IPS DF 19.7 (cell line): ENCODE measurements at regions not wholly inside any gene's neighbourhood (a gene's known extent, or its start where the extent isn't known, plus 50 kb on each side); places are given as distances from the start of the nearest gene placed in this dataset.

Source experiments
- DNase-seq: peaks from one replicate; pipeline ENCODE4 v3.0.0-alpha.2; 2013; ENCODE audit warnings: low read depth, low spot score

DNA sequence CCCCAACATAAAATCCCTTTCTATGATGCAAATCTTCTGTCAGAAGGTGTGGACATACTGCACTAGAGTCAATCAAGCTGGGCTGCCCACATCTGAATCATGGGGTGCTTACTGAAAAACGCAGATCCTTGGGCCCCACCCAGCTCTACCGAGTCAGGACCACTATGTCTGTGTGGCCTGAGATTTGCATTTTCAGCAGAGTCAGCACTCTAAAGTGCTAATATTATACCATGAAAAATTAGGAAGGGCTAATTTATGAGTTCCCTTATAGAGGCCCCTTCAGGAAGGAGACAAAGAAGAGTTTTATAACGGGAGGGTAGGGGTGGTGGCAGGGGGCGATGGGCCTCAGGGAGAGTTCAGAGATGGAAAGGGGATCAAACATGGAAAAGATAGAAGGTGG, 163.3 kb upstream of the NABP1 start:
- DNase-seq: no peak

GRCh38 chr2:191515551-191515950, 162.4 kb upstream of the NABP1 start:
- no peak for DNase-seq

- no peak for DNase-seq
These were observed 161.7 kb upstream of the NABP1 start for GRCh38 chr2:191516260-191516659.

GRCh38 chr2:191521608-191522208, 156.2 kb upstream of the NABP1 start:
- DNase-seq: no peak

- no peak for DNase-seq
These were observed 155.3 kb upstream of the NABP1 start for GRCh38 chr2:191522478-191523120.

DNA sequence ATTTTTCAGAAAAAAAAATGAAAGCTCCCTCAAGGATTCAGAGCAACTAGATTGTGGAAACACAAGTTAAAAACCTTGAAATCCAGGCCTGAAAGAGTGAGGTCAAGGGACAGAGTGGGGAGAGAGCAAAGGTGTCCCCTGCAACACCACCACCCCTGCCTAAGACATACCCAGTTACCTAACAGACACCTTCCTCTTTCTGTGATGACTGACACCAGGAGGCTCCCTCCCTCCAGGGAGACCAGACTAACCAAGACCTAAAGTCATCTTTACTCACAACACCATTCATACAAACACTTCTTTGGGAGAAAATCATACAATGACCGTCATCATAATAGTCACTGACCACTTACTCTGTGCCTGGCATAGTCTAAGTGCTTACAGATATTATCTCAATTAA, 151.8 kb upstream of the NABP1 start:
- no peak for DNase-seq

- DNase-seq: no peak
These were observed 151.4 kb upstream of the NABP1 start for GRCh38 chr2:191526536-191526935.

GRCh38 chr2:191526953-191527556, 150.9 kb upstream of the NABP1 start:
- no peak for DNase-seq

DNA sequence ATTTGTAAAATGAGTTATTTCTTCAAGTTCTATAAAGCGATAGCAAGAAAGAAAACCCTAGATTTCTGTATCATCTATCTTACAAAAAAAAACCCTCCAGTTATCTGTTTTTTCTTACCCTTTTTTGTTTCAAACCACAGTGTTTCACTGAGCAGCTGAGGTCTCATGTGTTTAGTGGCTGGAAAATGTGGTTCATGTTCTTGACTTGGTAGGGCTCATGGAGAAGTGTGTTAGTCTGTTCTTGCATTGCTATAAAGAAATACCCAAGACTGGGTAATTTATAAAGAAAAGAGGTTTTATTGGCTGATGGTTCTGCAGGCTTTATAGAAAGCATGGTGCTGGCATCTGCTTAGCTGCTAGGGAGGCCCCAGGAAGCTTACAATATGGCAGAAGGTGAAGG, 147.3 kb upstream of the NABP1 start:
- no peak for DNase-seq

DNA sequence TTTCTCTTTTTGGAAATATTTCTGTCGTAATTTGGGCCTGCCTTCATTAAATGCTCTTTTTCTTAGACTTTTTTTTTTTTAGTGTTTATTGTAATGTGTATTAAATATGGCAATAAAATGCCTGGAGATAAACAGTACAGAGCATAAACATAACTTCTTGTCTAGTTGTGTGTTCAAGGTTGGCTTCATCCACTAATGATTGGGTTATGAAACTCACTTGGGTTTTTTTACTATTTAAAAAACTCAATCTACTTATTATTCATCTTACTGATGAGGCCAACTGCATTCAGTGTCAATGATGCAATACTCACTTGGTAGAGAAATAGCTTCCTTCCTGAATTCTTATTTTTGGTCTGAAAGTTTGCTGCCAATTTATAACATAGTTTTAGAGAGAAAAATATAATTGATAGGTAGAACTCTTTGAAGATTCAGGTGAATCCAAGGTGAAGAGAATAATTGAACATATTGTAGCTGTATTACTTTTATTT, 144.2 kb upstream of the NABP1 start:
- no peak for DNase-seq

GRCh38 chr2:191537921-191538320, 140.0 kb upstream of the NABP1 start:
- no peak for DNase-seq

DNA sequence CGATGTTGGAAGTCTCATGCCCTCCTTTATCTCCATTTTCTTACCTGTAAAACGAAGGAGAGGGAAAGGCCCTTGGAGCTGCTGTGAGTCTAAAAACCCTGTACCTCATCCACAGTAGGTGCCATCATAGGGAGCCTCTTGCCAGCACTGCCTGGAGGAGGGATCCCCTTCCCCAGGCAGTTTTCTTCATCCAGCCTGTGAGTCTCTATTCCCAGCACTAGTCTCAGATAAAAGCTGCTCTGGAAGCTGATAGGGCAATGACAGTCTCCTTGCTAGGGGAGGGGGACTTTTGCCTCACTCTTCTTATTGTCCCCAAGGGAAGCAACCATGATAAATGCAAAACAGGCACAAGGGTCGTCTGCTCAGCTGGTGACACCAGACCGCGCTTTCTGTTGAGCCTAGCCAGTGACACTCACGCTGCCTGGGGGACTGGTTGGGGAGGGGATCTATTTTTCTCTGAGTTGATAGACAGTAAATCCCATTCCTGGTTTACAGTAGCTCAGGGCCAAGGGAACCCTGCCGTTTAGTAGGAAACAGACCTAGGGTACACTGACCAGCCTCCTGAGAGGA, 139.5 kb upstream of the NABP1 start:
- DNase-seq: no peak

- DNase-seq: no peak
These were observed 138.9 kb upstream of the NABP1 start for GRCh38 chr2:191539068-191539467.

GRCh38 chr2:191540681-191541080, 137.3 kb upstream of the NABP1 start:
- no peak for DNase-seq

DNA sequence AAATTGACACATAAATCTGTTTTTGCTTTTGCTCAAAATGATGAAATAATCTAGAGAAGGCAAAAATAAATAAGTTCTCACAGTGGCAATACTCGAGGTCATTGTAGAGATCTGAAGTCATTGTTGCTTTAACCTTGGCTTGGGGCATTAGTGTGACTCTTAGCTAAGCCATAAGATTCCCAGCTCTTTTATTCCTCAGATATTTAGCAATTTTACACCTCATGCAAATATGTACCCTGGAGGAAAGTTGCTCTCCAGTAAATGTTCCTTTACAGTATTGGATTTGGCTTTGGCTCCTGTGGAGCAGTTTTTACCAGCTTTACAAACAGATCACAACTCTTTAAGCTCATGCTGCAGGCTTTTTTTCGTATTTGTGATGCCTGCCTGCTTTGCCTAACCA, 134.2 kb upstream of the NABP1 start:
- no peak for DNase-seq

DNA sequence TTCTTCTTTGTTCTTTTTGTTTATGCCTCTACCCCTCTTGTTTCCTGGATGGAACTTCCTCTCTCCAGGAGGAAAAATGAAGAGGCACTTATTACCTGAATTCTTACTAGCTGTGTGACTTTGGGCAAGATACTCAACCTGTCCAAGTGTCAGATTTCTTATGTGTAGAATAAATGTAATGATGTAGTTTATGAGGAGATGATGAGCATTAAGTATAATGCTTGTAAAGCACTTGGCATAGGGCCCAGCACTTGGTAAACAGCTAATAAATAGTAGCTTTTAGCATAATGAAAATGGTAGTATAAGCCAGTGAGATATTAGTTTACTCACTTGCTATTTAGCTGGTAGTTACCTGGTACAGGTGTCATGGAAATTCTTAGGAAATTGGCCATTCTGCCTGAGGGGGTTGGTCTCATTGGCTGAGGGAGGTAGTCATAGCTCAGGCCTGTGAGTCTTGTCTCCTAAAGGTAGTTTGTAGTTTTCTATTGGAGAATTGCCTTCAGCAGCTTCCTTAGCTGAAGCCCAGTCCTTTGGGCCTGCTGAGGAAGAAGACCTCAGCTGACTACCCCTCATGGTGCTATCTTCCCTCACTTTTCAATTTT, 133.4 kb upstream of the NABP1 start:
- DNase-seq: no peak

DNA sequence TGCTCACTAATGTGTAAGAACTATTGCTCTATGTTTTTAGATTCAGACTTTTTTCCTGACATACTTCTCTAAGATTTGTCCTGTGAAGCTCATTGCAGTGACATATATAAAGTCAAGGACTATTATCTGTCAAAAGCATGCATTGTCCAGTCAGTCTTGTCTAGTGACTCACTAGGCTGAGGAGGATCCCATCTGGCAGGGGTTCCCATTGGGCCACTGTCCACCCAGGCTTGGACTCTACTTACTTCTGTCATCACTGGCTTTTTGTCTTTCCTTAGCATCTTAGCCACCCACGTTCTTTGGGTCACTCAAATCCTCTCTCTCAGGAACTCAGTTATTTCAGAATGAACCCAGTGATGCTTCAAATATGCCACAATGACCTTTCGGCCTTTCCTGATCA, 132.6 kb upstream of the NABP1 start:
- DNase-seq: no peak

DNA sequence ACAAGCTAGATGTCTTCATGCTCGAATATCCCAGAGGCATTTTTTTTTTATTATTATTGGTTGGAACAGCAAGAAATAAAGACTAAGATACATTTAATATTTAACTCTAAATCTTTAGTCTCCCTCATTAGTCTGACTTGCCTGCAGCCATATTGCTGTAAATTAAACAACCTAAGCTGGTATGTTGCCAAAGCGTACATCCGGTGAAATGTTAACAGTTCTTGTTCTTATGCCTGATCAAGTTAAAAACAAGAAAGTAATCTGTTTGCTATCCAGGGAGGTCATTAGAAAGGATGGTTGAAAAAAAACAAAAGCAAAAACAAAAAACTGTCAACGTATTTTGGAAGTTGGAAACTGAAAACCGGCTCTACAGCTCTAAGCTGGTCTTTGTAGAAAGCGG, 125.9 kb upstream of the NABP1 start:
- DNase-seq: no peak

- DNase-seq: no peak
These were observed 123.7 kb upstream of the NABP1 start for GRCh38 chr2:191554240-191554639.

DNA sequence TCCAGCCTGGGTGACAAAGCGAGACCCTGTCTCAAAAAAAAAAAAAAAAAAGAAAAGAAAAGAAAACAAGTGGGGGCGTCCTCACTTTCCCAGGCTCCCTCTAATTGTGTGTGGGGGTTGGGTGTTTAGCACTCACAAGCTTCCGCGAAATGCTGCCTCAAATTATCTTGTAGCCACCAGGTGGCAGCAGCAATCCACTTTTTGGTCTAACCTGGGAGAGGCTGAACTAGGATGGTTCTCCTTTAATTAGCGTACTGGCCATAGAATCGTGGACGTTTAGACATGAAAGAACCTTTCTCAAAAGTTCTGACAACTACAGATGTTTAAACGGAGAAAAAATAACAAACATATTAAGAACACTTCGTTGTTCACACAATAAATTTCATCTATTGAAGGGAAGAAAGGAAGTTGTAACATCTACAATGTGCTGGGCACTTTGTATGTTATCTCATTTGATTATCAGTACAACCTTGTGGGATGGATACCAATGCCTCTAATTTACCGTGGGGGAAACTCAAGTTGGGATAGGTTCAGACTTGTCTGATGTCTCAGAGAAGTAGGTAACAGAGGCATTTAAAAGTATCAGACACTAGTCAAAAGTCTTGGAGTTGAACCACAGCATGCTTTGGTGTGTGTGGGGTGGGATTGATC, 122.7 kb upstream of the NABP1 start:
- peak; percentile 40 for DNase-seq

DNA sequence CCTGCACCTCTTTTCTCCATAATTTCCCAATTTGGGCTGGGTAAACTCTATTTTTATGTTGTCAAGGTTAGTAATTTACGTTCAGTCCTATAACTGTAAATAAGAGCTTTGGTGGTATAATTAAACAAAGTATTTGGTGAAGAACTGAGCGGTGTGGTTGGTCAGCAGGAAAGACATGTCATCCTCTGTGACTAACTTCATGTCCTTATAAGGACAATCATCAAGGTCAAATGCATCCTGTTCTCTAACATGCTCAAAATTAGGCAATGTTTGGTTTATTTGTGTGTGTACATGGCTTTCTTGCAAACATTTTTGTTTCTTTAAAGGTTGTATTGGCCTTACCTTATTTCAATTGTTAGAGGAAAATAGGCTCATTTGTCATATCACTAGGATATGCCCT, 121.5 kb upstream of the NABP1 start:
- DNase-seq: no peak

DNA sequence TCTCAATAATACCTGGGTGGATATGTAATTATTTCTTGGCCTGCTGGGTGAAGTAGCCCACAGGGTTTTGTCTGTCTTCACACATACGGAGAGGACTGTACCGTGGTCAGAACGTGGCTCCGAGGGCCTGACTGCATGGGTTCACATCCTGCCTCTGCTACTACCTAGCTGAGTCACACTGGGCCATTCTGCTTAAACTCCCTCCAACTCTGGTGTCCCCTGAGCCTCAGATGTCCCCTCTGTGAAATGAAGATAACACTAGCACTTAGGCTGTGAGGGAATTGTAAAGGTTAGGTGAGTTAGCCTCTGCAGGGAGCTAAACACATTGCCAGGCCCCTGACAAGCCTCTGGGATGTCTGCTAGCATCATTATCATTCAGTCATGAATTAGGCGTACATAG, 120.1 kb upstream of the NABP1 start:
- DNase-seq: no peak
